Spinal cord (tissue), 9 donors: ENCODE measurements at regions not wholly inside any gene's neighbourhood (a gene's known extent, or its start where the extent isn't known, plus 50 kb on each side); places are given as distances from the start of the nearest gene placed in this dataset.

ENCODE experiments used
- DNase-seq, 6 donors: peaks; one replicate each; pipeline versions ENCODE4 v3.0.0 to v3.0.0-alpha.2; 2013 to 2015; ENCODE audit warnings: low spot score in 6 of 6, low read depth in 4 of 6
- H3K27ac ChIP-seq: one replicate; pipeline ENCODE4 v1.5.1; 2013; ENCODE audit warnings: low read depth, low read length, control low read depth
- H3K27me3 ChIP-seq: one replicate; pipeline ENCODE4 v1.6.1; 2013; ENCODE audit warnings: low read length; ENCODE audit not compliant: control insufficient read depth, insufficient read depth
- H3K36me3 ChIP-seq: one replicate; pipeline ENCODE4 v1.6.1; 2013; ENCODE audit warnings: low read length; ENCODE audit not compliant: control insufficient read depth, insufficient read depth
- H3K4me1 ChIP-seq: one replicate; pipeline ENCODE4 v1.6.1; 2013; ENCODE audit warnings: low read length; ENCODE audit not compliant: control insufficient read depth, insufficient read depth
- H3K4me3 ChIP-seq: one replicate; pipeline ENCODE4 v1.5.1; 2013; ENCODE audit warnings: low read depth, low read length, control low read depth
- H3K9me3 ChIP-seq: one replicate; pipeline ENCODE4 v1.6.1; 2013; ENCODE audit warnings: low read length; ENCODE audit not compliant: control insufficient read depth, insufficient read depth
- WGBS: methylation state at CpG from one replicate; pipeline ENCODE4 v1.1.5; 2013; ENCODE audit warnings: missing lambda C conversion rate; ENCODE audit not compliant: insufficient coverage; 5-methylcytosine and 5-hydroxymethylcytosine counted together
- donor health status: healthy.

- H3K27me3 ChIP-seq: no peaks in the 10 kb centered on the region
- H3K27ac ChIP-seq: no peak overlapping the region
- H3K4me1 ChIP-seq: no peaks in the 10 kb centered on the region
- no peaks in the 10 kb centered on the region for H3K36me3 ChIP-seq
- WGBS: no CpG with 5 or more reads among the region's 3 CpGs
- H3K9me3 ChIP-seq: no peaks in the 10 kb centered on the region
- no peak for DNase-seq
- H3K4me3 ChIP-seq: no peak overlapping the region
Observed at GRCh38 chr16:80033783-80034468, 433.4 kb upstream of the MAF start.

- Histone ChIP-seq H3K36me3 (no peaks in the 10 kb centered on the region), H3K27me3 (no peaks in the 10 kb centered on the region), H3K9me3 (no peaks in the 10 kb centered on the region), H3K27ac (no peak overlapping the region), H3K4me3 (no peak overlapping the region), H3K4me1 (no peaks in the 10 kb centered on the region)
- WGBS: 85% methylated on average over 8 of the region's 8 CpGs
- DNase-seq: no peak
Observed at GRCh38 chr16:80029761-80030481, 429.4 kb upstream of the MAF start.

- Histone ChIP-seq H3K27me3 (no peaks in the 10 kb centered on the region), H3K4me3 (no peak overlapping the region), H3K36me3 (no peaks in the 10 kb centered on the region), H3K4me1 (no peaks in the 10 kb centered on the region), H3K27ac (no peak overlapping the region), H3K9me3 (no peaks in the 10 kb centered on the region)
- DNase-seq: no peak
- WGBS: 100% methylated on average over 2 of the region's 2 CpGs
Observed at GRCh38 chr16:80029381-80029630, 428.8 kb upstream of the MAF start.

- H3K9me3 ChIP-seq: no peaks in the 10 kb centered on the region
- WGBS: 93% methylated on average over 3 of the region's 5 CpGs
- no peak overlapping the region for H3K4me3 ChIP-seq
- no peak overlapping the region for H3K27ac ChIP-seq
- no peak for DNase-seq
- H3K27me3 ChIP-seq: no peaks in the 10 kb centered on the region
- no peaks in the 10 kb centered on the region for H3K36me3 ChIP-seq
- H3K4me1 ChIP-seq: no peaks in the 10 kb centered on the region
Observed at GRCh38 chr16:80028581-80029380, 428.2 kb upstream of the MAF start.

GRCh38 chr16:80027007-80027965, 426.7 kb upstream of the MAF start:
- 80% methylated on average over 12 of the region's 20 CpGs for WGBS

GRCh38 chr16:80025236-80025635, 424.7 kb upstream of the MAF start:
- DNase-seq: no peak
- no peaks in the 10 kb centered on the region for H3K4me1 ChIP-seq
- H3K36me3 ChIP-seq: no peaks in the 10 kb centered on the region
- no peaks in the 10 kb centered on the region for H3K27me3 ChIP-seq
- no peak overlapping the region for H3K4me3 ChIP-seq
- H3K27ac ChIP-seq: no peak overlapping the region
- WGBS: 96% methylated on average over 4 of the region's 4 CpGs
- H3K9me3 ChIP-seq: no peaks in the 10 kb centered on the region

More at GRCh38 chr16:80027007-80027965, 426.7 kb upstream of the MAF start:
- Histone ChIP-seq H3K27ac (no peak overlapping the region), H3K4me3 (no peak overlapping the region), H3K9me3 (no peaks in the 10 kb centered on the region), H3K36me3 (no peaks in the 10 kb centered on the region), H3K27me3 (no peaks in the 10 kb centered on the region), H3K4me1 (no peaks in the 10 kb centered on the region)
- DNase-seq: no peak

- WGBS: 71% methylated on average over 1 of the region's 3 CpGs
- no peak for DNase-seq
- Histone ChIP-seq H3K36me3 (no peaks in the 10 kb centered on the region), H3K9me3 (no peaks in the 10 kb centered on the region), H3K27me3 (no peaks in the 10 kb centered on the region), H3K4me3 (no peak overlapping the region), H3K27ac (no peak overlapping the region), H3K4me1 (no peaks in the 10 kb centered on the region)
Observed at GRCh38 chr16:80024443-80024842, 423.9 kb upstream of the MAF start.

GRCh38 chr16:80023865-80024264, 423.3 kb upstream of the MAF start:
- Histone ChIP-seq H3K27me3 (no peaks in the 10 kb centered on the region), H3K36me3 (no peaks in the 10 kb centered on the region), H3K9me3 (no peaks in the 10 kb centered on the region), H3K4me3 (no peak overlapping the region), H3K4me1 (no peaks in the 10 kb centered on the region), H3K27ac (no peak overlapping the region)
- 52% methylated on average over 2 of the region's 2 CpGs for WGBS
- no peak for DNase-seq

- no CpG with 5 or more reads among the region's 2 CpGs for WGBS
- no peaks in the 10 kb centered on the region for H3K4me1 ChIP-seq
- H3K9me3 ChIP-seq: no peaks in the 10 kb centered on the region
- no peak for DNase-seq
- H3K4me3 ChIP-seq: no peak overlapping the region
- H3K27me3 ChIP-seq: no peaks in the 10 kb centered on the region
- H3K27ac ChIP-seq: no peak overlapping the region
- no peaks in the 10 kb centered on the region for H3K36me3 ChIP-seq
Observed at GRCh38 chr16:80019395-80019794, 418.9 kb upstream of the MAF start.
